Kidney epithelial cell (primary cell): ENCODE measurements at regions not wholly inside any gene's neighbourhood (a gene's known extent, or its start where the extent isn't known, plus 50 kb on each side); places are given as distances from the start of the nearest gene placed in this dataset.

ENCODE experiments used
- DNase-seq: peaks from one replicate; pipeline ENCODE4 v3.0.0-alpha.2; 2010; ENCODE audit warnings: low read depth
- H3K27me3 ChIP-seq: 2 replicates; pipeline ENCODE4 v1.6.0; 2011; ENCODE audit warnings: low read length; ENCODE audit not compliant: control insufficient read depth, insufficient read depth
- H3K36me3 ChIP-seq: 2 replicates; pipeline ENCODE4 v1.5.1; 2011; ENCODE audit warnings: low read length; ENCODE audit not compliant: control insufficient read depth, insufficient read depth
- H3K4me3 ChIP-seq: 2 replicates; pipeline ENCODE4 v1.5.1; 2011; ENCODE audit warnings: low read depth, mild to moderate bottlenecking, control low read depth, low read length
- CTCF ChIP-seq: IDR thresholded peaks from 2 replicates; pipeline ENCODE4 v1.5.1; 2011; ENCODE audit warnings: mild to moderate bottlenecking, moderate library complexity, low read length, control low read depth, inconsistent platforms; ENCODE audit not compliant: insufficient read depth, poor library complexity, severe bottlenecking

GRCh38 chr12:102344691-102345090 lies 135.7 kb downstream of the IGF1 start:
- Histone ChIP-seq H3K27me3 (no peaks in the 10 kb centered on the region), H3K36me3 (no peaks in the 10 kb centered on the region), H3K4me3 (no peak overlapping the region)
- DNase-seq, result no peak
- TF ChIP-seq CTCF, result no peak

- no peak for TF ChIP-seq CTCF
- Histone ChIP-seq H3K36me3 (no peaks in the 10 kb centered on the region), H3K4me3 (no peak overlapping the region), H3K27me3 (no peaks in the 10 kb centered on the region)
- DNase-seq, result no peak
Observed at GRCh38 chr12:102343361-102344121, 136.8 kb downstream of the IGF1 start.

- Histone ChIP-seq H3K27me3 (no peaks in the 10 kb centered on the region), H3K4me3 (no peak overlapping the region), H3K36me3 (no peaks in the 10 kb centered on the region)
- no peak for DNase-seq
- no peak for TF ChIP-seq CTCF
Observed at GRCh38 chr12:102342281-102343006, 137.9 kb downstream of the IGF1 start.

GRCh38 chr12:102334765-102335164 lies 137.1 kb upstream of the PMCH start:
- H3K27me3 ChIP-seq, result no peaks in the 10 kb centered on the region
- H3K36me3 ChIP-seq, result no peaks in the 10 kb centered on the region
- TF ChIP-seq CTCF, result no peak
- H3K4me3 ChIP-seq, result no peak overlapping the region
- DNase-seq, result no peak

- Histone ChIP-seq H3K4me3 (no peak overlapping the region), H3K36me3 (no peaks in the 10 kb centered on the region), H3K27me3 (no peaks in the 10 kb centered on the region)
- no peak for TF ChIP-seq CTCF
- no peak for DNase-seq
Observed at GRCh38 chr12:102331419-102331818, 133.8 kb upstream of the PMCH start.
